Activated CD8-positive, alpha-beta T cell treated with anti-CD3 and anti-CD28 coated beads for 36 hours (primary cell): ENCODE measurements at regions not wholly inside any gene's neighbourhood (a gene's known extent, or its start where the extent isn't known, plus 50 kb on each side); places are given as distances from the start of the nearest gene placed in this dataset.

Source experiments
- ATAC-seq: fragments of 200-7000 bp; cut with Tn5 transposase; one replicate; pipeline ENCODE4 v1.10.0; 2021; ENCODE audit warnings: mild to moderate bottlenecking, moderate library complexity
- CTCF ChIA-PET: fragments of 350-600 bp; sonication (Branson Sonifier 250); formaldehyde crosslinking; loops from one replicate; lab custom pipeline; 2021; ENCODE audit warnings: antibody characterized with exemption; lab: Charles Lee
- POLR2A ChIA-PET: fragments of 350-600 bp; sonication (Branson Sonifier 250); formaldehyde crosslinking; loops from one replicate; lab custom pipeline; 2021; ENCODE audit warnings: antibody characterized with exemption; lab: Charles Lee
- DNase-seq: peaks from one replicate; pipeline ENCODE4 v3.0.0-alpha.2; 2020
- H3K27ac Mint-ChIP-seq: one replicate; pipeline ENCODE4 v1.8.0; 2021; ENCODE audit warnings: mild to moderate bottlenecking, mixed read lengths
- H3K27me3 Mint-ChIP-seq: one replicate; pipeline ENCODE4 v1.8.0; 2021; ENCODE audit warnings: mixed read lengths
- H3K36me3 Mint-ChIP-seq: one replicate; pipeline ENCODE4 v1.8.0; 2021; ENCODE audit warnings: low read depth, mixed read lengths
- H3K4me1 Mint-ChIP-seq: one replicate; pipeline ENCODE4 v1.8.0; 2021; ENCODE audit warnings: low read depth, mixed read lengths
- H3K4me3 Mint-ChIP-seq: one replicate; pipeline ENCODE4 v1.8.0; 2021; ENCODE audit warnings: mild to moderate bottlenecking, moderate library complexity, mixed read lengths
- H3K9me3 Mint-ChIP-seq: one replicate; pipeline ENCODE4 v1.8.0; 2021; ENCODE audit warnings: mixed read lengths
- CTCF ChIP-seq: fragments of 200-600 bp; IDR thresholded peaks from one replicate; pipeline ENCODE4 v1.8.0; 2022; ENCODE audit warnings: antibody characterized with exemption, mild to moderate bottlenecking
- intact Hi-C: fragments of 100-400 bp; cut with micrococcal nuclease; formaldehyde crosslinking; loops from one replicate; pipeline ENCODE4 v1.10.0; 2022

- Mint-ChIP-seq H3K4me3 (no peak overlapping the region), H3K9me3 (no peaks in the 10 kb centered on the region), H3K36me3 (no peaks in the 10 kb centered on the region), H3K27me3 (no peaks in the 10 kb centered on the region), H3K27ac (no peak overlapping the region), H3K4me1 (peaks cover 42% of the 10 kb centered on the region)
- ATAC-seq: no peak
- ChIA-PET POLR2A (no interaction called here), CTCF (no interaction called here)
- intact Hi-C loops: no loop called here
- DNase-seq: no peak
- TF ChIP-seq CTCF: no peak
Observed at GRCh38 chr14:98708555-98708954, 563.4 kb downstream of the BCL11B start.

DNA sequence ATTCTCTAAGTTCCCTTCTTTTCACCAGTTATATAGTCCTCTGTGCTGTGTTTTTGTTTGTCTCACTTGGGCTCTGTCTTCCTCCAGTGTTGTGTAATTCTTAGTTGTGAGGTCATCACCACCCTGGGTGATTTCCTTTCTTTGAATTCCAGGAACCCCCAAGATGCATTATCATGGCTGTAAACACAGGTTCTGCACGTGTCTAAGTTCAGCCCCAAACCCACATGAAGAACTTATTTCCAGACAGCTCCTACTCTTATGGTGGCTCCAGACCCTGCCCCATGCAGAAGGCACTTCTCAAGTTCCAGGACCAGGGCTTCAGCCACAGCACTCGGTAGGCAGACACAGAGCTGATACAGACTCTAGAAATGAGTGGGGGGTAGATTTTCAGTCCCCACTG lies 560.5 kb downstream of the BCL11B start:
- no peak overlapping the region for H3K4me3 Mint-ChIP-seq
- H3K4me1 Mint-ChIP-seq: peaks cover 19% of the 10 kb centered on the region
- H3K9me3 Mint-ChIP-seq: no peaks in the 10 kb centered on the region
- intact Hi-C loops: no loop called here
- ChIA-PET POLR2A (no interaction called here), CTCF (no interaction called here)
- no peaks in the 10 kb centered on the region for H3K36me3 Mint-ChIP-seq
- H3K27me3 Mint-ChIP-seq: no peaks in the 10 kb centered on the region
- TF ChIP-seq CTCF: no peak
- DNase-seq (peak; percentile 26), ATAC-seq (peak; percentile 51)
- peak overlapping the region; percentile 51 for H3K27ac Mint-ChIP-seq

GRCh38 chr14:98714626-98715425 lies 557.2 kb downstream of the BCL11B start:
- DNase-seq (no peak), ATAC-seq (no peak)
- POLR2A ChIA-PET: no interaction called here
- Mint-ChIP-seq H3K27me3 (no peaks in the 10 kb centered on the region), H3K27ac (no peak overlapping the region), H3K36me3 (no peaks in the 10 kb centered on the region), H3K4me3 (no peak overlapping the region), H3K9me3 (no peaks in the 10 kb centered on the region), H3K4me1 (peaks cover 15% of the 10 kb centered on the region)
- intact Hi-C loops: loop anchor here (5.0 kb wide), 1 partner anchor 67 kb away; no protein-coding TSS in a partner anchor
- CTCF ChIA-PET: no interaction called here
- no peak for TF ChIP-seq CTCF

DNA sequence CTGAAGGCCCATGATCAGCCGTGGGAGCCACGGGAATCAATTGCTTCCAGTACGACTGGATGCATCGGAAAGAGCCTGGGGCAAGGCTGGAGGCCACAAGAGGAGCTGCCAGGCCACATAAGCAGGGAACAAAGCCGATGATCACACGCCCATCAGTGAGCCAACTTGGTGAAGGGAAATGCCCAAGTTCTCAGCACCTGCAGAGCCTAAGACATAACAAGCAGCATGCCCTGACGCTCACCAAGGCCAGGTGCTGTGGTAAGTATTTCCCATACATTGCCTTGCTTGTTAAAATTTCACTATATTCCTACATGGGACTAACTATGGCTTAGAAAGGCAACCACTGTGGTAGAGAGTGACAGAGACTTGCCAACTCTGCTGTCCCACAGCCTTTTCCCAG lies 555.9 kb downstream of the BCL11B start:
- TF ChIP-seq CTCF: no peak
- Mint-ChIP-seq H3K9me3 (no peaks in the 10 kb centered on the region), H3K36me3 (no peaks in the 10 kb centered on the region), H3K4me3 (no peak overlapping the region), H3K27ac (no peak overlapping the region), H3K27me3 (no peaks in the 10 kb centered on the region), H3K4me1 (peaks cover 9% of the 10 kb centered on the region)
- POLR2A ChIA-PET: no interaction called here
- intact Hi-C loops: loop anchor here (5.0 kb wide), 1 partner anchor 66 kb away; no protein-coding TSS in a partner anchor
- DNase-seq (no peak), ATAC-seq (no peak)
- CTCF ChIA-PET: no interaction called here

DNA sequence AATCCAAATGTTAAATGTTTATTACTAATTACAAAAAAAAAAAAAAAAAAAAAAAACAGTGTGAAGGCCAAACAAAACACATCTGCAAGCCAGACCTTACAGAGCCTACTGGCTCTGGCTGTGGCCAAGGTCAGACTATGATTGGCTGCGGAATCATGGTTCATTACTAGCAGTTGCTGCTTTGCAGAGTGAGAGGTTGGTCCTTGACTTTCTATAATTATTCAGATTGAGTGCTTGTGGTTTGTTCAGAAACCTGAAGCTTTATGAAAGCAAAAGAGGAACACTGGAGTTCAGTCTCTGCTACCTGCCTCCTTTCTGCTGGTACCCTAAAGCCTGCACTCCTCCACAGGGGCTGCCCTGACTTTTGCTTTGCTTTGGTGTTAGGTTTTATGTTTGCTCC lies 550.9 kb downstream of the BCL11B start:
- H3K4me1 Mint-ChIP-seq: peaks cover 3% of the 10 kb centered on the region
- no peak overlapping the region for H3K27ac Mint-ChIP-seq
- CTCF ChIA-PET: no interaction called here
- H3K9me3 Mint-ChIP-seq: no peaks in the 10 kb centered on the region
- POLR2A ChIA-PET: no interaction called here
- intact Hi-C loops: no loop called here
- no peaks in the 10 kb centered on the region for H3K36me3 Mint-ChIP-seq
- no peak for TF ChIP-seq CTCF
- DNase-seq: no peak
- ATAC-seq: no peak
- H3K4me3 Mint-ChIP-seq: no peak overlapping the region
- H3K27me3 Mint-ChIP-seq: peaks cover 2% of the 10 kb centered on the region
